ENCODE measurements at regions not wholly inside any gene's neighbourhood (a gene's known extent, or its start where the extent isn't known, plus 50 kb on each side); places are given as distances from the start of the nearest gene placed in this dataset.
A peak's percentile ranks its signal among the peaks of the same experiment; 100 is the strongest.

GRCh38 chr2:105150231-105150630, 91.3 kb upstream of the GPR45 start:
- no peak for DNase-seq

DNA sequence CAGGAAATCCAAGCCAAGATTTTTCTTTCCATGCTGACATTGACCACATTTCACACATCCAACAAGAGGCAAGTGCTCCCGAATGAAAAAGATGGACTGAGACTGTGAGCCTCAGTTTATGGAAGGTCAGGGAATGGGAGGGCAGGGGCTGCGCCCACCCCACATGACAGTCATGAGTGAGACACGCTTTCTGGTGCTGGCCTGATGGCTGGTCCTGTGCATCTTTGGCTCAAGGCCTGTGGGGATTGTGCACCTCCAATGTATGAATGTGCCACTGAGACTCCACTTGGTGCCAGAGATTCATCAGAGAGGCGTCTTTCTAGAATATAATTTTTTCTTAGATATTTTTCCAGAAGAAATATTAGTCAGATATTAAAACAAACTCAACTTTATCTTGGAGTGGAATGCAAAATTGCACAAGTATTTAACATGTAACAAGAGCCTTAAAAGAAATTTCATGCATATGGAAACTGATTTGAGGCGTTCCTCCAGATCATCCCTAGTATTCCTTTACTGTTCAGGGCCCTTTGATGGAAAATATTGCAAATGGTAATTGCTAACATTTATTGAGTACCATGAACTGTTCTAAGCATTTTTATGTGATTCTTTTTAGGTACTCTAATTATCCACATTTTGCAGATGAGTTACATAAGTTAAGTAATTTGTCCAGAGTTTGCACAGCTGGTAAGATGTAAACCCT, 87.3 kb upstream of the GPR45 start:
- no peak for DNase-seq

DNA sequence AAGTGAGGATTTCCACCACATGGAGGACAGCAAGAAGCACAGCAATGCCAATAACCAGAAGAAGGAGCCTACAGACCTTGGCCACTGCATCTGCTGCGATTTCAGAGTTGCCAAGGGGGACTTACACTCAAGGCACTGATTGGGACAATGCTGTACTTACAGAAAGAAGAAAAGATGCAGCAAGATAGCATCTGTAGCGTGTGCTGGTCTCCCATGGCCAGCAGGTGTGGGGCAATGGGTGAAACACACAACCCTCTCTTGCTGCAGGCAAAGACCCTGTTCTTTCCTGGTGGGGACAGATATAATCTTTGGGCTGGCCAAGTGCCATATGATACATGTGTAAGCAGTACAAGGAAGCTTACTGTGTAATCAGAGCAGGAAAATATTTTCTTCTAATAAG, 85.4 kb upstream of the GPR45 start:
- no peak for DNase-seq

GRCh38 chr2:105158002-105158401, 83.5 kb upstream of the GPR45 start:
- DNase-seq, result no peak

DNA sequence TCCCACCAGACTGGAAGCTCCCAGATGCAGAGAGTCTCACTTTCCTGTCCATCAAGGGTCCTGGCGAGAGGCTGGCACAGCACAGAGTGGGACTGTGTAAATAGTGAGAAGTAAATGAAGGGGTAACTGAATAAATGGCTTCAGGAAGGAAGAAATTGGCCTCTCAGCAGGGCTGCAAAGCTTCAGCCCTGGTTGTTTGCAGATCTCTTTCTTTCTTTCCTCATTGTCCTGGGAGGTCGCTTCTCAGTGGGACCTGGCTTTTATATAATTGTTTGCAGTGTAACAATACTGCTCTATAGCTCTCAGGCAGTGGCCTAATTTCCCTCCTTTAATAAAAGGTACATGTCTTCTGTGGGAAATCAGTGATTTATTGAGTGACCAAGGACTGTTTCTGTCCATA, 74.9 kb upstream of the GPR45 start:
- DNase-seq, result no peak

DNA sequence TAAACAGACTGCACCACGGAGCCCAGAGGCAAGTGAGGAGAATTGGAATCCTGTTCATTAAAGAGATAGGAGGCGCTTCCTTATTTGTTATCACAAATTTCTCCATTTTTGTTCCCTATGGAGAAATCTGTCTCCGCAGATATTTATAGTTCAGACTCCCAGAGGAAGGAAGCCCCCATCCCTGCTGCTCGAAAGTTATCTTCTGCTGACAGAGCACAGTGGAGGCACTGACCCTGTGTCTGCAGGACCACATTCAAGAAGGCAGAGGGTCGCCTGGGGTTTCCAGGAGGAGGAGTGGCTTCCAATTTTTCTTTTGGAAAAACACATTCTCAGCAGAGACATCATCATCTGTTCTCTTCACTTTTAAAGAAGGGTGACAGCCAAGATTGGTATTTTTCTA, 73.0 kb upstream of the GPR45 start:
- no peak for DNase-seq

GRCh38 chr2:105175231-105175630, 66.3 kb upstream of the GPR45 start:
- DNase-seq, result no peak

DNA sequence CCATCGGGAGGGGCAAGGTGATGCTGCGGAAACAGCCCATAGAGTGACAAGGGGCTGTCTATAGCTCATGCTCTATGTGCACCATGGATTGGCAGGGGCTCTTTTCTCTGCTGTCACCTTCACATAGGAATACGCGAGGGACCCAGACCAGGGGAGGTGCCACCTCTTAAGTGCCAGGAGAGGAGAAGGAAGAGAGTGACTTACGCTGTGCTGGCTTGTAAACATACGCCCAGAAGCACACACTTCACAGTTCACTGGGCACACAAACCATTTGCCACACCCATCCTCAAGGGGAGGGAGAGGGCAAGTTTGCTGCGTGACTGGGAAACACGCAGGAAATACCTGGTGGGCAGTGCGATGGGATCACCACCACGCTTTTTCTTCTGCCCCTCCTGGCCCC, 65.1 kb upstream of the GPR45 start:
- no peak for DNase-seq

DNA sequence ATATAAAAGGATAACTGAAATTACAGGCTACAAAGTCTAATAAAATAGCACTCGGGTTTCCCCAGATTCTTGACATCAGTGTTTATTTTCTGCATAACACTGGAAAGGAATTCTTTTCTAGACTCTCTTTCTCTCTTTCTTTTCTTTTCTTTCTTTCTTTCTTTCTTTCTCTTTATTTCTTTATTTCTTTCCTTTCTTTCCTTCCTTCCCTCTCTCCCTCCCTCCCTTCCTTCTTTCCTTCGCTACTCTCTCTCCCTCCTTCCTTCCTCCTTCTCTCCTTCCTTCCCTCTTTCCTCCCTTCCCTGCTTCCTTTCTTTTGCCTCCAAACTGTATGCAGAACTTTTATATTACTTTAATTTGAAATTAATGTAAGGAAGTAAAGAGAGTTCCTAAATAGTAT, 64.5 kb upstream of the GPR45 start:
- no peak for DNase-seq

DNA sequence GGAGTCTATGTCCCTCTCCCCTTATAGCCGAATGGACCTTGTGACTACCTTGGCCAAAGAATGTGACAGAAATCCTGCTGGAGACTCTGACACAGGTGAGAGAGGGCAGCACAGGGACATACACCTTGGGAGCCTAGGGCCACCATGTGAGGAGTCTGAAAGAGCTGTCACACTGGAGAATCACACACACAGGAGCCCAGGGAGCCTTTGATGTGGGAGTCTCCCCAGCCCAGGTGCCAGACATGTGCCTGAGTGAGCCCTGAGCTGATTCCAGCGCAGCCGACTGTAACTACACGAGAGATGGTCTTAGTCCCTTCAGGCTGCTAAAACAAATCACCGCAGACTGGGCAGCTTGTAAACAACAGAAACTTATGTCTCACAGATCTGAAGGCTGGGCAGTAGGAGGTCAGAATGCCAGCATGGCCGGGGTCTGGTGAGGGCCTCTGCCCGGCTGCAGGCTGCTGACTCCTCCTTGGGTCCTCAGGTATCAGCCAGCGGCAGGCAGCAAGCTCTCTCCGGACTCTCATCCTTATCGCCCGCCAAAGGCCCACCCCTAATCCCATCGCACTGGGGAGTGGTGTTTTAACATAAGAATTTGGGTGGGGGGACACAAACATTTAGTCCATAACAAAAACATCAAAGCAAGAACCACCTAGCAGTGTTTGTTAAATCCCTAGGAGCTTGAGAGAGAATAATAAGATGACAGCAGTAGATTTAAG, 63.8 kb upstream of the GPR45 start:
- no peak for DNase-seq

GRCh38 chr2:105179469-105180372, 61.8 kb upstream of the GPR45 start:
- peak; percentile 12 for DNase-seq

- no peak for DNase-seq
These were observed 61.0 kb upstream of the GPR45 start for GRCh38 chr2:105180491-105180972.

DNA sequence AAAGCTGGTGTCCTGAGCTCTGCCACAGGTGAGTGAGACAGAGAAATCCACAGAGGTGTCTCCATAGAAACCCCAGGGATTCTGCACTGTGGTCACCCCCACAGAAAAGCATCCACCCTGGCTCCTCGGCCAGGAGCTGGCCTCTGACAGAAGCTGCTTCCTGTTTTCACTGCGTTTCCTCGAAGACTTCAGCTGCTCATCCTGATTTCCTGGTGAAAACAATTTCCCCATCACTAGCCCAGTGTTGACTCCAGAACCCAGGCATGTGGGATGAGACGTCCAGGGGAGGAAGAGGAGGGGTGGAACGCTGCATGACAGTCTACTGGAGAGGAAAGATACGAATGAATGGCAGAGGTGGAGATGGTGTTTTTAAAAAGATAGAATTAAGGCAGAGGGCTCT, 60.3 kb upstream of the GPR45 start:
- no peak for DNase-seq

- DNase-seq, result no peak
These were observed 57.8 kb upstream of the GPR45 start for GRCh38 chr2:105183555-105184323.

DNA sequence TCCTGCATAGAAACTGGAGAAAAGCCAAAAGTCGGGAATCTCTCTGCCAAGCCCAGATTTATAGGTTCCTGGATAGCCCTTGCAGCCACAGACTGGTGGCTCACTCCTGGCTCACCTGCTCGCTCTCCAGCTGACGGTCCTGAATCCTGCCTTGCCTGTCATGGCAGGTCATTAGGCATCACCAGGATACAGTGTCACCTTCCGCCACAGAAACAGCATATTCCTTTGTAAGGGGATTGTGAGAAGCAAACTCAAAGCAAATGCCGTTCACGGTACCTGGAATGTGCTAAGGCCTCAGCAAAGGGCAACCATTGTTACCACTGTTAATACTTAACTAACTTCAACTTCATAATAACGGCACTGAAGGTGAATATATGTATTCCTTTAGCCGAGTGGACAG, 57.1 kb upstream of the GPR45 start:
- no peak for DNase-seq

GRCh38 chr2:105186967-105187498, 54.5 kb upstream of the GPR45 start:
- DNase-seq, result no peak

DNA sequence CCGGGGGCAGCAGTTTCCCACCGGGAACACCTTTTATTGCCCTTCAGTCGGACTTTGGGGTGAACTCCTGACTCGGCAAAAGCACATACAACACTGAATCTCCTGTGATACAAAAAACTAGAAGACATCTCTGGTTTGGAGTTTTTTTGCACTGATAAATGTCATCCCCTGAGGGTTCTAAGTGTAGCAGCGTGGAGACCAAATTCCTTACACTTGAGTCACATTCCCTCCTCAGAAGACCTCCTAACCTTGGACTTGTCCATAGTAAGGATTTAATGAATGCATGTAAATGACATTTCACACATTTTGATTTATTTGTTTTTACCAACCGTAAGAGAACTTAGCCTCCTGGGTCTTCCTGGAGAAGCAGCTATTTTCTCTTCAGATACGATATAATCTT, 54.0 kb upstream of the GPR45 start:
- no peak for DNase-seq

DNA sequence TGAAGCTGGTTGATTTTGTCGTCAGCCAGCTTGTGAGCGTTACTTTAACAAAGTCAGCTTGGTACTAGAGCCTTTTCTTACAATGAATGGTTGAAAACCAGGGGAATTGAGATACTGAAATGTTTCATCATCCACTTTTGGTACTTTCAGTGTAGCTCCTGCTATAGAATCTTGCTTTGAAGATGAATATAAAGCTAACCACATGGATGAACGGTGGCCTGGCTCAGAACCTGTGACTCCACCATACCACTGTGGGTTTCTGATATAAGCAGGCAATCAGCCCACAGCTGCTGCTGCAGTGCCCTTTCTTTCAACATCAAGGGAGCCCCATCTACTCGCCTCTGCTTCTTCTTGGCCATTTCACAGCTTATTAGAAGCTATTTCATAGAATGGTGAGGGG, 53.2 kb upstream of the GPR45 start:
- no peak for DNase-seq

Measured in KG1 (cell line).